Fibroblast of skin of left quadriceps (primary cell): ENCODE measurements at regions not wholly inside any gene's neighbourhood (a gene's known extent, or its start where the extent isn't known, plus 50 kb on each side); places are given as distances from the start of the nearest gene placed in this dataset.

ENCODE experiments used
- DNase-seq, 2 experiments: peaks; one replicate each; pipeline ENCODE4 v3.0.0-alpha.2; 2013; ENCODE audit warnings: low read depth in 2 of 2

DNA sequence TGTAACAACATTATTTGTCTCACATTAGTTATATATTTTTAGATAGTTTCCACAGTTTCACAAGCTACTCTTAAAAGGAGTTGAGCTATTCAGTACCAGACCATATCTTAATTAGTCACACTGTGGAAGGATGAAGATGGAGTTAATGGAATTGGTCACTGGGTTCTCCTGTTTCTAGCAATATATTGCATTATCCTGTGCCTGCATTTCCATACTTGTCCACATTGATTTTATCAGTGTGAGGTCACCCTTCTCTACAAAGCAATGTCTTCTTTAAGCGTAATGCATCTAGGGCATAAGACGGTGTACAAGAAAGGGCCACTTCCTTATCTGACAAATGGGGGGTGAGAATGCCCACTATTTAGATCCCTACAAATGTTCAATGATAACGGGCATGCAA is 216.8 kb upstream of the TANK start:
- DNase-seq = no peak

DNA sequence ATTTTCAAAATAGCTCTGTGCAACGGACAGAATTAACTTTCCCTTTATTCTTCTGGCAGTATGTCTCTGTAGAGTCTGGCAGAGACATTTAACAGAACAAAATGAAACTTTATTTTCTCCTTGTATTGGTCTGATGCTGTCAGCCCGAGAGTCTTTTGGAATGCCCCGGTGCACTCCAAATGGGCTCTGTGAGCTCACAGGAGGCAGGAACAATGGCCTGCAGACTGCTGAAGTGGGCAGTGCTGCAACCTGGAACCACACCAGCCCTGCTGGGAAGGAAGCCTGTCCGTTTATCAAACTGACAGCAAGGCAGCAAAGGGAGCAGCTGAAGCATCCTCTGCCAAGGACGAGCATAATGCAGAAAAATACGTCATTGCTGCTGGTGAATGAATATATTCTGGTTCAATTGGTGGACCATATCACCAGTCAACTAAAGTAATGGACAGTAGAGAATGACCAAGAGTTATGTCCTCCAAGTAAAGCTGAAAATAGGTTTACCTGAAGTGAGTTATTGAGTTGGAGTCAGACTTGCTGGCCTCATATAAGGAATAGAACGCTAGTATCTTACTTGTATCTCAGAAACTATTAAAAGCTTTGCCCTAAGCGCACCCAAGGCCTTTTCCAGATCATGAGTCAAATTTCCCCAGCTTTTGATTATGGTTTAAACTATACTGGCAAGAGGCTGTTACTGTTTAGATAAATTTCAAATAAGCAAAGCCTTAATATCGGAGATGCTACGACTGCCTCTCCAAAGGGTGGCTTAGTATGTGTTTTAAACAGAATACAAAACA is 207.6 kb upstream of the TANK start:
- no peak for DNase-seq

DNA sequence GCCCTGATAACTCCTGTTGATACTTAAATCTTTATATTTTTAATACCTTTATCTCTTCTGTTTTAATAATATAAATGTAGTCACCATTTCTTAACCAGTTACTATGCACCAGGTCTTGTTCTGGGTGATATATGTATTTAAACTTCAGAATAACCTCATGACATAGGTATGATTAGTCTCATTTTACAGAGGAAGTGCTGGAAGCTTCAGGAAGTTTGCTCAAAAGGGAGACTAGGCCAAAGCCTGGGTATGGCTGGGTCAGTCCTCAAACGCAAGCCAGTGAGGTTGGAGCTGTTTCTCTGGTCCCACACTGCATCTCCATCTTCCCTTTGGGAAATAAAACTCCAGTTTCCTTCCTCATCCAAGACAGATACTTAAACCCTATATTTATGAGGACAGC is 204.7 kb upstream of the TANK start:
- DNase-seq = no peak

DNA sequence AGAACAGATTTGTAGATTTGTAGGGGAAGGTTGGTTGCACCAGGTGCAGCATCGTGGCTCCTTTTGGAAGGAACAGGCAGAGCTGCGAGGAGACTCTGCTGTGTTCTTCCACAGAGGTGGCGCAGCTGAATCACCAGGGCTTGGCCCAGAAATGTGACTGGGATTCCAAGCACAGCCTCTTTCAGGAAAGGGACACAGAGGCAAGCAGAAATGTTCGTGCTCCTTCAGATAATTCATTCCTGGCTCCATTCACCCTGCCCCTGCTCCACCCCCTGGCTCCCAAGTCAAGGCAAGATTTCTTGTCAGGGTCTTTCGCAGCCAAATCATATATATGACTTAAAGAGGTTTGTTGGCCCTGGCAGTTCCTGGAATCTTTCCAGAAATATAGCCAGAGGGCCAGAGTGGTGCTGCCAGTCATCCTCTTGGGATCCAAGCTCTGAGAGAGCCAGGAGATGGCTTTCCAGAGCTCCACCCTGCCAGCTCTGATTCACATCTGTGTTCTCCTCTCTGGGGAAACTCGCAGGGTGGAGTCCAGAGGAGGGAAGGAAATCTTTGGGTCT is 203.9 kb upstream of the TANK start:
- DNase-seq = no peak

DNA sequence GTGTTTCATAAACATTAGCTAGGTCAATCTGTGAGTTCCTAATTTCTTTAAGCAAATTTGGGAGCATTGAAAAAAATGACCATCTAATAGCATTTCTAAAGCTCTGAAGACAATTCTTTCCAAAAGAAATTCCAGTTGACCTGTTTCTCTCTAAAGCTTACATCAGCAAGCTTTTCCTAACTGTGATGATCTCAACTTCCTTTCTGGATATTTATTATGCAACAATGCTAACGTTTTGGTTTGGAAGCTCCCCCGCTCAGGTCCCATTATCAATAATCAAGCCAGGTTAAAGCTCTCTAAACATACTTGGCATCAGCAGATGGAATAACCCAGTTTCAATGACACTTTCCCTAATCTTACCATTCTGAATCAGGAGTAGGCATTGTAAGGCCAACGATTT is 196.3 kb upstream of the TANK start:
- no peak for DNase-seq

DNA sequence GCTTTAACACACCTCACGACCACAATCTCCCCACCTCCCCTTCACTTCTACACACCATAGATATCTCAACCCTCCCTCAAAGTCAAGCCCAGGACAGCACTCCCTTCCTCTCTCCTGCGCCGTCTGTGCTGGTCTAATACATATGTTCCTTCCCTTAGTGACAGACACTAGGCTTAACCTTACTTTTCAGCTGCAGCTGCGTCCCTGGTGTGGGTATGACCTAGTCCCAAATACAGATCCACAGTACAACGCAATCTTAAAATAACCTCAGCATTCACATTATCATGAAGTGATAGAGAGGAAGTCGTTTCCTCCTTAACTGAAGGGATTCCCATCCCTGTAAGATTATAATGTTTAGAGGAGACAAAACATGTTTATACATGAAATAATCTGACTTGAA is 192.7 kb upstream of the TANK start:
- no peak for DNase-seq

DNA sequence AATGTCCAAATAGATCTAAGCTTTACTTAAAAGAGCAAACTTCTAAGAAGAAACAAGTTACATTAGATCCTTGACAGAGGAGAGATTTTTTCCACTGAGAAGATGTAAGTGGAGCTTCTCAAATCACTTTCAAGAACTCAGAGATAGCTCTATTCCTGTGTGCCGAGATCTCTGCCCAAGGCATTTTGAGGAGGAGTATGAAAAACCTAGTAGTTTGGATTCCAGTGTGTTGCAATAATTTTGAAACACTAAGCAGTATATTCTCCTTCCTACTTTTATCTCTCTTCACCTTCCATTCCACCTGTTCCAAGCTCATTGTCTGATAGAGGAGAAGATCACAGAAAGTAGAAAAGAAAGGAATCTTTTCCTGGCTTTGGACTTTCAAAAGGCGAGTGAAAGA is 192.0 kb upstream of the TANK start:
- no peak for DNase-seq

DNA sequence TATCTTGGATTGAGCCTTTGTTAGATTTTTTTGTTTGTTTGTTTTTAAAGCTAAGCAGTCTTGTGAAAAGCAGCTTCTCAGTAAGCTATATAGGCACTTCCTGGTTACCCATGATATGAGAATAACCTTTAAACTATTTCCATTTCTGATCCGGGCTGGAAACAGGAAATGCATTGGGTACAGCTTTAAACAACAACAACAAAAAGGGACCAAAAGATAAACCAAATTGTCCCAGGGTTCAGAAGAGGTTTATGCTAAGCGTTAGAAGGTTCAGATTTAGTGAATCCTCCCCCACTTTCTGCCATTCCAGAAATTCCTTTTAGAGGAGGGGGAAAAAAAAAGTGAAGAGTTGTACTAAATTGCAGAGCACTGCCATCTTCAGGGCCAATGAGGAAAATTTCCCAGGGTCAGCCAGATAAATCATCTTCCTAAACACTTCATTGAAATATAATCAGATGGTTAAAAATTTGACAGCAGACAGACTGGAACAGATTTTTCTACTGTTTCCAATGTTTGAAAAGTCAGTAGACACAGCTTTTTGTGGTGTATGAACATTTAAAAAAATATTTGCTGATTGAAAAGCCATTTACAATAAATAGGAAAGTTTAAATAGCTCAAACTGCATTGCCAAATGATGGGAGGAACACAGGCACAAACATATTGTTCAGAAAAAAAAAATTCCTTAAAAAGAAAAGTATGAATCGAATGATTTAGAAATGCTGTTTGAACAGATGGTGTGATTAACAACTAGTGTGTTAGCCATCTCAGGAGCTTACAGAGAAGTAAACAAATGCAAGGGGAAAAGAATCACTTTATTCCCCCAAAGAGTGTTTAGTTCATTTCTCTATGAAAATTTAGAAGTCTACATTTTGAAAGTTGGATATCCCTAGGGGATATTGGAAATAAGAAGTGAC is 189.9 kb upstream of the TANK start:
- DNase-seq = peak; percentile 79 to 80

DNA sequence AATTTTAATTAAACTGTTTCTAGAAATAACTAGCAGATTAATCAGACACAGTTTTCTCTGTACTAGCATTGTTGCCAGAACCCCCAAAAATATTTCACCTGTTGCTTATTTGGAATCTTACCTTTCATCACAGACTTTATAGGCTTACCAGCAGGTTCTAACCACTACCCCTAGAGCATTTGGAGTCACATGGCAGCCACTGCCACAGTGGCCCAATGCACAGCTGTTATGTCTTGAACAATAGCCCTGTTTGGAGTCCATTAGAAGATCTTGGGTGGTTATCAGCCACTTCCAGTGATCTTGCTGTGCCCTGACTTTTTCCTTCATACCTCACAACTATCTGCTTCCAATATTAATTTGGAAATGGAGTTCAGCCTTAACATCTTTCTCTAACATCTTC is 186.2 kb upstream of the TANK start:
- DNase-seq = no peak

DNA sequence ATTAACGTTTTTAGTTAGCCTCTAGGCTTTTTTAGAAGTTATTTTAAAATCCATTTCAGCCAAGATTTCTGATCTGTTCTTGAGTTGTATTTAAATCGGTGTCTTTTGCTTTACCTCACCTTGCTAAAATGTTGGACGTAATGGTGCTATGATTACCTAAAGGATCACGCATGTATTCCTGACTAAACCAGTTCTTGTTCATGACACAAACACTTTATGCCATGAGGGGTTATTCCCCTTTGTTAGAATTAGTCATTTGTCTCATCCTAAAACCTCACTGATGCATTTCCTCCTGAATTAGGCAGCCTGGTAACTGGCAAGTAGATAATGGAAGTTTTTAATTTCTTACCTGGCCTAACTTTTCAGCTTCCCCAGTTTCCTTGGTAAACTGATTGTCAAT is 185.4 kb upstream of the TANK start:
- no peak for DNase-seq

DNA sequence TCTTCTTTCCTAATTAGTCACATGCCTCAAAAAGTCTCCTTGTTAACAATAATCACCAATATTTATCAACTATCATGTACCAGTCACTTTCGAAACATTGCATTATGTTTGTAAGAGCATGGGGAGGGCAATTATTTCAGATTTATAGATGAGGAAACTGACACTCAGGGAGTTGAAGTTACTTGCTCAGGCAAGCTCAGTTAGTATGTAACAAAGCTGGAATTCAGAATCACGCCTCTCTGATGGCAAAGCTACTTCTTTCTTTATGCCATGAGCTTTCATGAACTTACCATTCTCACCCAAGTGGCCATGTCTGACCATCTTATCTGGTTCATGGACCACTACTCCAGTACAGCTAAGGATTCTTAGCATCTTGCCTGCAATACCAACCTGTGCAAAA is 183.4 kb upstream of the TANK start:
- no peak for DNase-seq

DNA sequence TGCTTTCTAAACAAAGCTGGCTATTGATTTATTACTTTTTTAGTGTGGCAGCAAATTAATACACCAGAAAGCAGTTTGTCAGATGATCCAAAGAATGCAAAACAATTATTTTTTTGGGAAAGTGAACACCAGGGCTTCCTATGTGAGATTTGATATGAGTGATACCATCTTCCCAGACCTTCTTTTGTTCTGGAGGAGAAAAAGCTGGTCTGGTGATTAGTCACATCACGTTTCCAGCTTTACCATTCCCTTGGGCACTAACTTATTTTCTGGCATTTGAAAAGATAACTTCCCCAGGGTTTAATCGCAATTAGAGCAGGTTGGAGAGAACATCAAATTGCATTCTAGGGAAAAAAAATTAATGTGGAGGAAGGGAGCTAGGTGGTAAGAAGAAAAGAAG is 182.9 kb upstream of the TANK start:
- no peak for DNase-seq

DNA sequence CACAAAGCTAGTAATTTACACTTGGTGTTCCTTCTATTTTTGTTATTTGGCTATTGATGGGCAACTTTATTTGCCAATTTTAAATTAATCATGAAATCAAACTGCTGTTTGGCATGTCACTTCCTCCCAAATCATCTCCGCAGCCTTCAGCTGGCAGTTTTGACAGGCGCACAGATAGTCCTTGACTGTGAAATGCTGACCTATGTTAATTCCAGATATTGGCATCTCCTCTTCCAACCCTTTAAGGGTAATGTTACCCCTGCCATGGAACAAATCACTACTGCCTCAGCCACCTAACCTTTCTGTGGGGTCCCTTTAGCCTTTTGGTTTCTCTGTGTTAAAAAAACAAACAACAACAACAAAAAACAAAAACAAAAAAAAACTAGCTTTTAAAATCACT is 182.4 kb upstream of the TANK start:
- no peak for DNase-seq

DNA sequence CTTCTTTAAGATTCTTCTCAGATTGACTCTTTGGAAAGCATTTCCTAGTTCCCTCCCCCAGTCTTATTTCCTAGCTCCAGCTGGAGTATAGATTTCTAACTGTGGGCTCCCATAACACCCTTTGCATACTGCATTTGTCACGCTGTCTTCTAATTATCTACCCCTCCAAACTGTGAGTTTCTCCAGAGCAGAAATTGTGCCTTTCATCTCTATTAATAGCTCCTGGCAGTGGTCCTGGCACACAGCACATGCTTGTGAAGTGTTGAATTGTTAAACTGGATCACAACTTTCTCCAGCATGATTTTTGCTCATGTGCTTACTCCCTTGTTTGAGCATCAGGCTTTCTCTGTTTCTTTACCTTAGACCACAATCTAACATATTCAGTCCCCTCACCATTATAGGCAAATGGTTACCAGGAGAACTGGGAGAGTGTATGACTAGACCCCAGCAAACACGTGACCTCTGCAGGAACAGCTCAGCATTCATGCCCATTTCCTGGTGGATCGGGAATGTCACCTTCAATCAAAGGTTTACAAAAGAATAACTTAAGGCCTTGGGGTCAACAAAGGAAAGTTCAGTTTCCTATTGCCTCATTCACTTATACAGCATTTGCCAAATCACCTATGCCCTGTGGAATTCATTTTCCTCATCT is 175.7 kb upstream of the TANK start:
- DNase-seq = no peak

DNA sequence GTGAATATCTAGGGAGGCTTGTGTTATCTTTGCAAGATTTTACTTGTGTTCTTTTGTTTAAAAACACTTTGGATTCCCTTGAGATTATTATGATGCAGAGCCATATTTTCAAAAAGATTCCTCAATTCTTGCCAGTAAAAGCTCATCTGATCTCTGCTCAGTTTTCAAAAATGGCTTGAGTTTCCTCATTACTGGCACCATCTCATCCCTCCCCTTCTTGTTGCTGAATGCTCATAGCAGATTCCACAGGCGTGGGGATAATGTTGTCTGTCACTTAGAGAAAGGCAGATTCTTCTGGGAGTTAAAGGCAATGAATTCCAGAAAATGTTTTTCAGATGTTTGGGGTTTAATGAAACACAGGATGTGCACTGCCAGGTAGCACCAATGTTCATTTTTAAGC is 170.4 kb upstream of the TANK start:
- DNase-seq = no peak

DNA sequence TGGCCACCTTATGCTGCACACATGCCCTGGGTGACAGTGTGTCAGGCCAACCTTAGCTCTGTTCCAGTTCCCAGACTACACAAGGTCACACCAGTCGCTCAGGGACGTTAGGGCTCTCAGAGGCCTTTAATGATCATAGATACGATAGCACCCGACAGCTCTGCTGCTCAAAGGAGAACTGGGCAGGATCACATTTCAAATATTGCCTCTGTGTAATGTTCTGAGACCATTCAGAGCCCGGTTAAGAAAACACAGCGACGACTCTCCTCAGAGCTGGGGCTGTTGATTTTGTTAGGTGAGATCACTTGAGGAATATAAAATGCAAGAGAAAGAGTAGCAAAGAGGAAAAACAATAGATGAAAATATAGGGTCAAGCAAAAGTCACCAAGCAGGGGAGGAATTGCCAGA is 166.6 kb upstream of the TANK start:
- no peak for DNase-seq

DNA sequence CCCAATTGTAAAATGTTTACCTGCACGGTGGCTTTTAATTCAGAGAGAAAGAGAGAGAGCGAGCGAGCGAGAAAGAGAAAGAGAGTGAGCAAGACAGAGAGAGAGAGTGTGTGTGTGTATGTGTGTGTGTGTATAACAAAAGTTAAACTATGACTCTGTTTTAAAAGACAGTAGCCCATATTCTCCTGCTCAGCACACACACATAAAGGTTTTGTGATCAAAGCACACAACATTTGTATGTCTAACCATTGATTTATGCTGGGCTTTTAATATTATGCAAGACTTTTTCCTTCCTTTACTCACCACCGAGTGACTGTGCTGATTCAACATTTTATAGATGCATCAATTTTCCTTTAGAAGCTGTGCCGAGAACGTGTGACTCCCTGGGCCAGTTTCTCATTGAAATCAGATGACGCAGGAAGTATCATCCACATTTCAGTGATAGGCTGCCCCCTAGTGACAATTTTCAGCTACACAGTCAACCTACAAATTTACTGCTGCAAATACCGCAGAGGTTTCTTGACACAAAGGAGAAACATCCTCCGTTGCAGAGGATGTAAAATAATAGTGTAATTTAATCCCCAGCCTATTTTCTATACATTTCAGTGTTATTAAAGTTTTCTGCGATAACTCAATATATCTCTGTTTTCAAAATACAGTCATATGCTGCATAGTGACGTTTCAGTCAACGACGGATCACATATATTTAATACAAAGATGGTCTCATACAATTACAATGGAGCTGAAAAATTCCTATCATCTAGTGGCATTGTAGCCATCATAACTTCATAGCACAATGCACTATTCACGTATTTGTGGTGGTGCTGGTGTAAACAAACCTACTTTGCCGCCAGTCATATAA is 165.9 kb upstream of the TANK start:
- DNase-seq = peak; percentile 91

DNA sequence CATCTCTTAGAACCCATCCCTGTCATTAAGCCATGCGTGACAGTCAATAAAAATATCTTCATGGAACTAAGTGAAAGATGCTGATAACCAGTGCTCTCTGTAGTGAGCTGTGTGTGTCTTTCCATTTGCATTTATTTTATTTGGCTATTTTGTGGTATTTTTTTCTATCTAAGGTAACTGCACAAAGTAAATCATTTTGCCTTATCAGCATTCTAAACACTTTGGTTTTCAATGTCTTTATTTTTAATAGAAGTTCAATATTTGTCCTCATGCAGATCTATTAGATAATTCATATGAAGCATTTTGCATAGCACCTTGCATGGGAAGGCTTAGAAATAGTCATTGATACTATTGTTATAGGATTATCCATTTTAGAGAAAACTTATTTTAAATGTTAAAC is 163.6 kb upstream of the TANK start:
- no peak for DNase-seq

DNA sequence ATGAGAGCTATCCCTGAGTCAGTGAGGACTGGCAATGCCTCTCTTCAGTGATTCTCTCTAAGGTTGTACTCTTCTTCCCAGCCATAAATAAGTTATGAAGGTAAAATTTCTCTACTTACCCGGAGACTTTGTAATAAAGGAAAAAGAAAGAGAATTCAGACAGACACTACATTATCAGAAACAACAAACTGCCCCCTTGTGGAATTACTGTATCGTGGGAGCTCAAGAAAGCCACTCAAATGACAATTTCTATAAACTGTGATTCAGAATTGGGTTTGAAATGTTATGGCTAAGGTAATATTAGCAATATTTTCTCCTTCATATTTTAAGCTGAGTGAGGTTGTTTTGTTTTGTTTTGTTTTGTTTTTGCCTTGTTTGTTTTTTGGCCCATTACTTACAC is 155.8 kb upstream of the TANK start:
- DNase-seq = no peak

DNA sequence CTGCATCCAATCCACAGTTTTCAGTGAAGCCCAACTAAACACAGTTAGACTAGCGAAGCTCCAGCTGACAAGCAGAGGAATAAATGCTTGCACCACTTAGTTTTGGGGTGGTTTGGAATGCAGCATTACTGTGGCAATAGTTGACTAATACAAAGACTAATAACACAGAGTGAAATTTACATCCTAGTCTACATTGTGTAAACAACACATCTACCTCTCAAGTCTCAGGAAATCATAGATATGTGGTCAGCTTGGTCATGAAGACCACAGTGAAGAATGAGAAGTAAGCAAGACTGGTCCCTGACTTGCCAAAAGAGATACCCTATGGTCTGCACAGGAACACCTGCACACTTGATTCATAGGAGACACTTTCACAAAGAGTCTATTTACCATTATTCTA is 155.1 kb upstream of the TANK start:
- DNase-seq = no peak

DNA sequence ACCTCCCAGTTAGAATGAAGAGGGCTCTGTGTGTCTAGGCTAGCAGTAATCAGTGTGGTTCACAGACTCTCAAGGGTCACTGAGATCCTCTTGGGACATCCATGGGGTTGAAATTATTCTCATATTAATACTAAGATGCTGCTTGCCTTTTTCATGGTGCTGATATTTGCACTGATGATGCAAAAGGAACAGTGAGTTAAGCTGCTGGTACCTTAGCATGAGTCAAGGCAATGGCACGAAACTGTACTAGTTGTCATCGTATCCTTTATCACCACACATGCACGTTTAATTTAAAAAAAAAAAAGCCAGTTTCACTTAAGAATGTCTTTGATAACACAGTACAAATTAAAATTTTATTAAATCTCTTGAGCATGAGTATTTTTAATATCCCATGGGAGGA is 151.9 kb upstream of the TANK start:
- no peak for DNase-seq
